OCI-LY3 (cell line): ENCODE measurements at regions not wholly inside any gene's neighbourhood (a gene's known extent, or its start where the extent isn't known, plus 50 kb on each side); places are given as distances from the start of the nearest gene placed in this dataset.

Experiments
- EZH2phosphoT487 ChIP-seq: fragments of 200-600 bp; shearing (Covaris generic); IDR thresholded peaks from 2 replicates; pipeline ENCODE4 v1.6.1; 2018; ENCODE audit warnings: antibody characterized with exemption, mixed run types, low read depth
- TF ChIP-seq, protein P1 (sequence below): fragments of 200-600, 300-600 bp; sonication (generic); IDR thresholded peaks from 2 replicates; pipeline ENCODE4 v1.5.1; 2014; ENCODE audit warnings: antibody characterized with exemption, low read length, low read depth

GRCh38 chr12:102675672-102676071, 195.3 kb upstream of the IGF1 start:
- TF ChIP-seq, protein P1, sequence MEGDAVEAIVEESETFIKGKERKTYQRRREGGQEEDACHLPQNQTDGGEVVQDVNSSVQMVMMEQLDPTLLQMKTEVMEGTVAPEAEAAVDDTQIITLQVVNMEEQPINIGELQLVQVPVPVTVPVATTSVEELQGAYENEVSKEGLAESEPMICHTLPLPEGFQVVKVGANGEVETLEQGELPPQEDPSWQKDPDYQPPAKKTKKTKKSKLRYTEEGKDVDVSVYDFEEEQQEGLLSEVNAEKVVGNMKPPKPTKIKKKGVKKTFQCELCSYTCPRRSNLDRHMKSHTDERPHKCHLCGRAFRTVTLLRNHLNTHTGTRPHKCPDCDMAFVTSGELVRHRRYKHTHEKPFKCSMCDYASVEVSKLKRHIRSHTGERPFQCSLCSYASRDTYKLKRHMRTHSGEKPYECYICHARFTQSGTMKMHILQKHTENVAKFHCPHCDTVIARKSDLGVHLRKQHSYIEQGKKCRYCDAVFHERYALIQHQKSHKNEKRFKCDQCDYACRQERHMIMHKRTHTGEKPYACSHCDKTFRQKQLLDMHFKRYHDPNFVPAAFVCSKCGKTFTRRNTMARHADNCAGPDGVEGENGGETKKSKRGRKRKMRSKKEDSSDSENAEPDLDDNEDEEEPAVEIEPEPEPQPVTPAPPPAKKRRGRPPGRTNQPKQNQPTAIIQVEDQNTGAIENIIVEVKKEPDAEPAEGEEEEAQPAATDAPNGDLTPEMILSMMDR: no peak
- TF ChIP-seq EZH2phosphoT487: no peak
